Loucy (cell line): ENCODE measurements at regions not wholly inside any gene's neighbourhood (a gene's known extent, or its start where the extent isn't known, plus 50 kb on each side); places are given as distances from the start of the nearest gene placed in this dataset.

ENCODE experiments used
- CTCF ChIP-seq: fragments of 200-600 bp; sonication (generic); conservative IDR thresholded peaks from 2 replicates; pipeline ENCODE4 v1.5.1; 2014; ENCODE audit warnings: mild to moderate bottlenecking, antibody characterized with exemption, low read length
- EZH2phosphoT487 ChIP-seq: fragments of 200-600 bp; IDR thresholded peaks from 2 replicates; pipeline ENCODE4 v1.6.1; 2018; ENCODE audit warnings: antibody characterized with exemption, mild to moderate bottlenecking, moderate library complexity, borderline replicate concordance

- no peak for TF ChIP-seq CTCF
- no peak for TF ChIP-seq EZH2phosphoT487
These were observed 817.8 kb upstream of the PCDH9 start for GRCh38 chr13:68047889-68048288.
